Upper lobe of left lung (tissue), 6 donors: ENCODE measurements at regions not wholly inside any gene's neighbourhood (a gene's known extent, or its start where the extent isn't known, plus 50 kb on each side); places are given as distances from the start of the nearest gene placed in this dataset.

Experiments used
- ATAC-seq, 2 donors: fragments of 200-7000 bp; cut with Tn5 transposase; one replicate each; pipeline ENCODE4 v1.9.1; 2022; ENCODE audit warnings: mild to moderate bottlenecking in 2 of 2, moderate library complexity in 2 of 2; ENCODE audit not compliant: low FRiP score in 2 of 2
- DNase-seq, 2 donors: peaks; one replicate each; pipeline ENCODE4 v3.0.0-alpha.2; 2019 to 2020
- H3K27ac ChIP-seq, 4 donors: fragments of 200-600 bp; sonication (generic); one replicate each; pipeline ENCODE4 v1.5.1; 2016 to 2019
- H3K27me3 ChIP-seq, 4 donors: fragments of 200-600 bp; sonication (generic); one replicate each; pipeline ENCODE4 v1.5.1; 2017 to 2019
- H3K36me3 ChIP-seq, 4 donors: fragments of 200-600 bp; sonication (generic); one replicate each; pipeline ENCODE4 v1.5.1; 2016 to 2019
- H3K4me1 ChIP-seq, 4 donors: fragments of 200-600 bp; sonication (generic); one replicate each; pipeline ENCODE4 v1.5.1; 2018 to 2019
- H3K4me3 ChIP-seq, 4 donors: fragments of 200-600 bp; sonication (generic); one replicate each; pipeline ENCODE4 v1.5.1; 2017 to 2019; ENCODE audit warnings: mild to moderate bottlenecking in 2 of 4, moderate library complexity in 1 of 4
- H3K9me3 ChIP-seq, 4 donors: fragments of 200-600 bp; sonication (generic); one replicate each; pipeline ENCODE4 v1.5.1; 2018 to 2019
- EP300 ChIP-seq, 4 donors: sonication (generic); formaldehyde crosslinking; IDR thresholded peaks; one replicate each; pipeline ENCODE4 v1.5.1; 2017; ENCODE audit warnings: antibody characterized with exemption in 4 of 4, control low read depth in 2 of 4
- POLR2A ChIP-seq, 4 donors: fragments of 450-650 bp; IDR thresholded peaks; one replicate each; pipeline ENCODE4 v1.5.1; 2016 to 2017; ENCODE audit warnings: antibody characterized with exemption in 4 of 4, mild to moderate bottlenecking in 2 of 4
- POLR2AphosphoS5 ChIP-seq, 2 donors: sonication (generic); formaldehyde crosslinking; IDR thresholded peaks; one replicate each; pipeline ENCODE4 v1.5.1; 2017; ENCODE audit warnings: antibody characterized with exemption in 2 of 2
- WGBS, 2 donors: methylation state at CpG; one replicate each; pipeline ENCODE4 v1.1.5; 2017 to 2018; 5-methylcytosine and 5-hydroxymethylcytosine counted together
- TF ChIP-seq, protein P1 (sequence below), 6 experiments: fragments of 450-650 bp in 4 of 6; fragments of 200-600 bp in 2 of 6; sonication (generic) in 2 of 6; IDR thresholded peaks; one replicate each; pipeline ENCODE4 v1.5.1; 2016 to 2019; ENCODE audit warnings: antibody characterized with exemption in 6 of 6
- donor health status: DM: no; HTN: no; CAD: no; lungs with moderate emphysema.
- donor health status: DM: no; HTN: yes; CAD: no; lungs with severe emphysema.

- H3K36me3 ChIP-seq = no peaks in the 10 kb centered on the region
- DNase-seq (no peak), ATAC-seq (no peak)
- H3K27ac ChIP-seq = no peak overlapping the region
- H3K9me3 ChIP-seq = no peaks in the 10 kb centered on the region
- TF ChIP-seq, protein P1, sequence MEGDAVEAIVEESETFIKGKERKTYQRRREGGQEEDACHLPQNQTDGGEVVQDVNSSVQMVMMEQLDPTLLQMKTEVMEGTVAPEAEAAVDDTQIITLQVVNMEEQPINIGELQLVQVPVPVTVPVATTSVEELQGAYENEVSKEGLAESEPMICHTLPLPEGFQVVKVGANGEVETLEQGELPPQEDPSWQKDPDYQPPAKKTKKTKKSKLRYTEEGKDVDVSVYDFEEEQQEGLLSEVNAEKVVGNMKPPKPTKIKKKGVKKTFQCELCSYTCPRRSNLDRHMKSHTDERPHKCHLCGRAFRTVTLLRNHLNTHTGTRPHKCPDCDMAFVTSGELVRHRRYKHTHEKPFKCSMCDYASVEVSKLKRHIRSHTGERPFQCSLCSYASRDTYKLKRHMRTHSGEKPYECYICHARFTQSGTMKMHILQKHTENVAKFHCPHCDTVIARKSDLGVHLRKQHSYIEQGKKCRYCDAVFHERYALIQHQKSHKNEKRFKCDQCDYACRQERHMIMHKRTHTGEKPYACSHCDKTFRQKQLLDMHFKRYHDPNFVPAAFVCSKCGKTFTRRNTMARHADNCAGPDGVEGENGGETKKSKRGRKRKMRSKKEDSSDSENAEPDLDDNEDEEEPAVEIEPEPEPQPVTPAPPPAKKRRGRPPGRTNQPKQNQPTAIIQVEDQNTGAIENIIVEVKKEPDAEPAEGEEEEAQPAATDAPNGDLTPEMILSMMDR (IDR thresholded peaks at IDR 0.05) = no peak
- TF ChIP-seq POLR2A (IDR thresholded peaks at IDR 0.05) (no peak), EP300 (IDR thresholded peaks at IDR 0.05) (no peak), POLR2AphosphoS5 (IDR thresholded peaks at IDR 0.05) (no peak)
- no peaks in the 10 kb centered on the region for H3K4me1 ChIP-seq
- H3K27me3 ChIP-seq = no peaks in the 10 kb centered on the region
- 92 to 94% methylated on average over 1 of the region's 1 CpG for WGBS, 2 donors
- H3K4me3 ChIP-seq = no peak overlapping the region
Measured at GRCh38 chr10:6783471-6783870, 203.4 kb upstream of the PRKCQ start.

- Histone ChIP-seq H3K4me3 (no peak overlapping the region), H3K27me3 (no peaks in the 10 kb centered on the region), H3K27ac (no peak overlapping the region), H3K9me3 (no peaks in the 10 kb centered on the region), H3K4me1 (no peaks in the 10 kb centered on the region), H3K36me3 (no peaks in the 10 kb centered on the region)
- TF ChIP-seq, protein P1 (IDR thresholded peaks at IDR 0.05) = no peak
- TF ChIP-seq POLR2AphosphoS5 (IDR thresholded peaks at IDR 0.05) = no peak
- TF ChIP-seq POLR2A (IDR thresholded peaks at IDR 0.05) = no peak
- no peak for TF ChIP-seq EP300 (IDR thresholded peaks at IDR 0.05)
- 37 to 45% methylated on average over 2 of the region's 2 CpGs for WGBS, 2 donors
- no peak for ATAC-seq
- DNase-seq = no peak
Measured at GRCh38 chr10:6782378-6782777, 202.3 kb upstream of the PRKCQ start.

DNA sequence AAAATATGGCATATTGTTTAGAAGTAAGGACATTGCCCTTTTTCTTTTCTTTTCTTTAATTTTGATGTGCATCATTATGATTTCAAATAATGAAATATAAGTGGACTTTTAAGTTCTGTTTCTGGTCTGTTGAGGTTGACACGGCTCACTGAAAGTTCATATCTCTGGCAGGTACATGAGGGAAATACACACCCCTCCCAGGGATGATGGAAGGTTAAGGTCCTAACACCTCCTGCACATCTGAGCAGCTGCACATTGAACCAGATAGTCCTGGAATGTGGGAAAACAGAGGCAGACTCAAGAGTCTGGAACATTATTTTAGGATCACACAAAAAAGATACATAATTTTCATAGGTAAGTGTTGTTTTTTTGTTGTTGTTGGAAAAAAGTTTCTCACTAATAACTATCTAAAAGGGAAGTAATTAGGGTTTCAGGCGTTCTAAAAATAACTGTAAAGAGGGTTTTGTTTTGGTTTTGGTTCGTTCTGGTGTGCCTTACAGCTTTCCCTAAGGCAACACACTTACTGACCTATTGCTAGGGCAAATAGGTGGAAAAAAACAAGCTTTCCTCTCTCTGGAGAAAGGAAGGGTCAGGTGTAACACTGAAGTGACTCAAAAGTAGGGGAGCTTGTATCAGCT, 201.2 kb upstream of the PRKCQ start:
- H3K4me3 ChIP-seq = no peak overlapping the region
- no peaks in the 10 kb centered on the region for H3K27me3 ChIP-seq
- no peaks in the 10 kb centered on the region for H3K9me3 ChIP-seq
- no peak overlapping the region for H3K27ac ChIP-seq
- no peaks in the 10 kb centered on the region for H3K36me3 ChIP-seq
- no peaks in the 10 kb centered on the region for H3K4me1 ChIP-seq
- 39 to 53% methylated on average over 3 of the region's 3 CpGs for WGBS, 2 donors
- ATAC-seq (no peak), DNase-seq (no peak)
- TF ChIP-seq POLR2A (IDR thresholded peaks at IDR 0.05) (no peak), EP300 (IDR thresholded peaks at IDR 0.05) (no peak), POLR2AphosphoS5 (IDR thresholded peaks at IDR 0.05) (no peak)
- TF ChIP-seq, protein P1 (IDR thresholded peaks at IDR 0.05) = no peak

DNA sequence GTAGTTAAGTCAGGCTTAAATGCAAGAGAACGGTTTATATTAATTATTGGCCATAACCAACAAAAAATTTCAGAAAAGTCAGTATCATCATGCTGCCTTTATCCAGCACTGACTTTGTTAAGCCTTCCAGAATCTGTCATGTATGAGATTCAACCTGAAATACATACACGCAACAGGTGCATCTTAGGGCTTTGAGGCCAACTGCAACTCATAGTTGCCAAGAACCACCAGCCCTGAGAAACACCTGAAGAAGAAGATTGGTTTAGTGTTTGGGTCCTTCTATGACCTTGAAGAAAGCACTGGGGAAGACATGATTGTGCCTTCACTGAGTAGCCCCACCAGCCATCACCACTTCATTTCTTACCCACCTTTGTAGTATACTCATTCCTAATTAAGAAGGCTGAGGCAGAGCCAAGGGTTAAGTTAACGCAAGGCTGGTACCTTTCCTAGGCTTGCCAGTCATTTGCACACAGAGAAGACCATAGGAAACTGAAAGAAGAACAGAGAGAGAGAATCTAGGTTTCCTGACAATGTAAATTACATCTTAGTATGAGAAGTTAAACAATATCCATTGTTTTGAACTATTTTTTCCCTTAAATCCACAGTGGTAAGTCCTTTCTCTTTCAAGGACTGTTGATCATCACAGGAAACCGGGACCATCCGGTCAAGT, 200.1 kb upstream of the PRKCQ start:
- no peak overlapping the region for H3K4me3 ChIP-seq
- no peak for DNase-seq
- H3K4me1 ChIP-seq = no peaks in the 10 kb centered on the region
- 78 to 81% methylated on average over 5 of the region's 5 CpGs for WGBS, 2 donors
- TF ChIP-seq EP300 (IDR thresholded peaks at IDR 0.05) = no peak
- TF ChIP-seq, protein P1 (IDR thresholded peaks at IDR 0.05) = no peak
- no peak for TF ChIP-seq POLR2A (IDR thresholded peaks at IDR 0.05)
- TF ChIP-seq POLR2AphosphoS5 (IDR thresholded peaks at IDR 0.05) = no peak
- no peaks in the 10 kb centered on the region for H3K36me3 ChIP-seq
- H3K27ac ChIP-seq = no peak overlapping the region
- no peaks in the 10 kb centered on the region for H3K27me3 ChIP-seq
- H3K9me3 ChIP-seq = no peaks in the 10 kb centered on the region
- ATAC-seq = no peak
